OCI-LY3 (cell line): ENCODE measurements at regions not wholly inside any gene's neighbourhood (a gene's known extent, or its start where the extent isn't known, plus 50 kb on each side); places are given as distances from the start of the nearest gene placed in this dataset.

Source experiments
- EZH2phosphoT487 ChIP-seq: fragments of 200-600 bp; shearing (Covaris generic); IDR thresholded peaks from 2 replicates; pipeline ENCODE4 v1.6.1; 2018; ENCODE audit warnings: antibody characterized with exemption, mixed run types, low read depth
- TF ChIP-seq, protein P1 (sequence below): fragments of 200-600, 300-600 bp; sonication (generic); IDR thresholded peaks from 2 replicates; pipeline ENCODE4 v1.5.1; 2014; ENCODE audit warnings: antibody characterized with exemption, low read length, low read depth

DNA sequence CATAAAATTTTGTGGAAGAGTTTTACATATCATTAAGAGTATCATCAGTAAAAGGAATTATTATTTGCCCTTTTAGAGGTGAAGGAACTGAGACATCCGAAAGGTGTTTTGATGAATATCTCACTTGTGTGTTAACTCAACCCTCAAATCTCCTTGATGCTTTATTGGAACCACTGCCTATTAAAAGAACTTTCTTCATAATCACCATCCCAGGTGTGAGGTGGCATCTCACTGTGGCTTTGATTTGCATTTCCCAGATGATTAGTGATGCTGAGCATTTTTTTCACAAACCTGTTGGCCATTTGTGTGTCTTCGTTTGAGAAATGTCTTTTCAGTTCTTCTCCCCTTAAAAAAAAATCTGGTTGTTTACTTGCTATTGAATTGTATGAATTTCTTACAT is 134.0 kb upstream of the SYN3 start:
- TF ChIP-seq, protein P1, sequence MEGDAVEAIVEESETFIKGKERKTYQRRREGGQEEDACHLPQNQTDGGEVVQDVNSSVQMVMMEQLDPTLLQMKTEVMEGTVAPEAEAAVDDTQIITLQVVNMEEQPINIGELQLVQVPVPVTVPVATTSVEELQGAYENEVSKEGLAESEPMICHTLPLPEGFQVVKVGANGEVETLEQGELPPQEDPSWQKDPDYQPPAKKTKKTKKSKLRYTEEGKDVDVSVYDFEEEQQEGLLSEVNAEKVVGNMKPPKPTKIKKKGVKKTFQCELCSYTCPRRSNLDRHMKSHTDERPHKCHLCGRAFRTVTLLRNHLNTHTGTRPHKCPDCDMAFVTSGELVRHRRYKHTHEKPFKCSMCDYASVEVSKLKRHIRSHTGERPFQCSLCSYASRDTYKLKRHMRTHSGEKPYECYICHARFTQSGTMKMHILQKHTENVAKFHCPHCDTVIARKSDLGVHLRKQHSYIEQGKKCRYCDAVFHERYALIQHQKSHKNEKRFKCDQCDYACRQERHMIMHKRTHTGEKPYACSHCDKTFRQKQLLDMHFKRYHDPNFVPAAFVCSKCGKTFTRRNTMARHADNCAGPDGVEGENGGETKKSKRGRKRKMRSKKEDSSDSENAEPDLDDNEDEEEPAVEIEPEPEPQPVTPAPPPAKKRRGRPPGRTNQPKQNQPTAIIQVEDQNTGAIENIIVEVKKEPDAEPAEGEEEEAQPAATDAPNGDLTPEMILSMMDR, result no peak
- no peak for TF ChIP-seq EZH2phosphoT487
